Fibroblast of lung (primary cell): ENCODE measurements at regions not wholly inside any gene's neighbourhood (a gene's known extent, or its start where the extent isn't known, plus 50 kb on each side); places are given as distances from the start of the nearest gene placed in this dataset.
"Not testable (repeated sequence)": the region's sequence is repeated elsewhere in the genome, so short reads cannot be mapped to it uniquely, and the experiment has no call there.

Experiments
- DNase-seq, 2 donors: peaks; one replicate each; pipeline versions ENCODE4 v3.0.0 to v3.0.0-alpha.2; 2010; ENCODE audit warnings: low read depth in 2 of 2
- H2AFZ ChIP-seq: 2 replicates; pipeline ENCODE4 v1.5.1; 2012; ENCODE audit warnings: low read length, control low read depth, inconsistent platforms
- H3K27ac ChIP-seq: 2 replicates; pipeline ENCODE4 v1.5.1; 2011; ENCODE audit warnings: low read length, control low read depth; ENCODE audit not compliant: insufficient read depth
- H3K27me3 ChIP-seq: 2 replicates; pipeline ENCODE4 v1.5.1; 2011; ENCODE audit warnings: mild to moderate bottlenecking, low read length; ENCODE audit not compliant: control insufficient read depth, insufficient read depth
- H3K36me3 ChIP-seq: 2 replicates; pipeline ENCODE4 v1.5.1; 2011; ENCODE audit warnings: low read length; ENCODE audit not compliant: control insufficient read depth, insufficient read depth
- H3K4me1 ChIP-seq: 2 replicates; pipeline ENCODE4 v1.5.1; 2011; ENCODE audit warnings: low read length; ENCODE audit not compliant: control insufficient read depth, insufficient read depth; ENCODE audit errors: extremely low read depth
- H3K4me2 ChIP-seq: 2 replicates; pipeline ENCODE4 v1.5.1; 2011; ENCODE audit warnings: low read length, control low read depth; ENCODE audit not compliant: insufficient read depth; ENCODE audit errors: extremely low read depth
- H3K4me3 ChIP-seq, 4 experiments: fragments of 200-600 bp in 1 of 4; sonication (generic) in 1 of 4; replicated peaks in 1 of 4; 2 replicates each; pipeline ENCODE4 v1.5.1; 2011 to 2016; ENCODE audit warnings: low read length in 4 of 4, low read depth in 3 of 4, mild to moderate bottlenecking in 3 of 4, control low read depth in 2 of 4, inconsistent platforms in 1 of 4, mixed read lengths in 1 of 4; ENCODE audit not compliant: insufficient read depth in 1 of 4; ENCODE audit errors: control extremely low read depth in 1 of 4
- H3K79me2 ChIP-seq: 2 replicates; pipeline ENCODE4 v1.5.1; 2012; ENCODE audit warnings: mild to moderate bottlenecking, low read length, inconsistent platforms; ENCODE audit not compliant: control insufficient read depth, insufficient read depth
- H3K9ac ChIP-seq: 2 replicates; pipeline ENCODE4 v1.5.1; 2011; ENCODE audit warnings: mild to moderate bottlenecking, low read length, control low read depth; ENCODE audit not compliant: insufficient read depth
- H3K9me3 ChIP-seq: 2 replicates; pipeline ENCODE4 v1.5.1; 2012; ENCODE audit warnings: low read depth, low read length; ENCODE audit not compliant: control insufficient read depth, insufficient read depth
- H4K20me1 ChIP-seq: 2 replicates; pipeline ENCODE4 v1.5.1; 2011; ENCODE audit warnings: low read length; ENCODE audit not compliant: control insufficient read depth, insufficient read depth; ENCODE audit errors: extremely low read depth
- CTCF ChIP-seq, 2 donors: IDR thresholded peaks in 1 of 2; conservative IDR thresholded peaks in 1 of 2; 1 replicate in 1 of 2; 2 replicates in 1 of 2; pipeline ENCODE4 v1.5.1; 2011 to 2012; ENCODE audit warnings: low read length in 2 of 2, control low read depth in 1 of 2, inconsistent platforms in 1 of 2, low read depth in 1 of 2, mild to moderate bottlenecking in 1 of 2
- EZH2 ChIP-seq: IDR thresholded peaks from 2 replicates; pipeline ENCODE4 v1.5.1; 2012; ENCODE audit warnings: low read length, control low read depth, mild to moderate bottlenecking; ENCODE audit errors: missing control alignments

DNA sequence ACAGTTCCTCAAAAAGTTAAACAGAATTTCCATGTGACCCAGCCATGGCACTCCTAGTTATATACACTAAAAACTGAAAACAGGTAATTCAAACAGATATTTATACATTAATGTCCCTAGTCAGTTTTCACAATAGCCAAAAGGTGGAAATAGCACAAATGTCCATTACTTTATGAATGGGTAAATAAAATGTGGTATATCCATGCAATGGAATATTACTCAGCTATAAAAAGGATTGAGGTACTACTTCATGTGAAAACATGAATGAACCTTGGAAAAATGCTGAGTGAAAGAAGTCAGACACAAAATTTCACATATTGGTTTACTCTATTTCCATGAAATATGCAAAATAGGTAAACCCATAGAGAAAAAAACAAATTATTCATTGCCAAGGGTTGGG lies 351.8 kb upstream of the AMOT start:
- Histone ChIP-seq H3K4me2 (no peak overlapping the region), H3K4me3 (no peak overlapping the region), H3K79me2 (no peaks in the 10 kb centered on the region), H3K4me1 (no peaks in the 10 kb centered on the region), H4K20me1 (no peaks in the 10 kb centered on the region), H3K27me3 (no peaks in the 10 kb centered on the region), H3K9me3 (no peaks in the 10 kb centered on the region), H3K36me3 (no peaks in the 10 kb centered on the region), H2AFZ (no peak overlapping the region), H3K9ac (no peak overlapping the region), H3K27ac (no peak overlapping the region)
- no peak for DNase-seq
- TF ChIP-seq EZH2 (no peak), CTCF (conservative IDR thresholded peaks at IDR 0.05 in 1 of 2, IDR thresholded peaks at IDR 0.05 in 1 of 2; ENCODE audit: low read depth in 1 of 2, low read length in 2 of 2) (no peak)

- TF ChIP-seq EZH2 (no peak), CTCF (conservative IDR thresholded peaks at IDR 0.05 in 1 of 2, IDR thresholded peaks at IDR 0.05 in 1 of 2; ENCODE audit: low read depth in 1 of 2, low read length in 2 of 2) (no peak)
- DNase-seq, result no peak
- Histone ChIP-seq H3K27ac (no peak overlapping the region), H3K4me2 (no peak overlapping the region), H3K36me3 (no peaks in the 10 kb centered on the region), H3K9me3 (no peaks in the 10 kb centered on the region), H2AFZ (no peak overlapping the region), H3K27me3 (no peaks in the 10 kb centered on the region), H3K9ac (no peak overlapping the region), H3K4me3 (no peak overlapping the region), H4K20me1 (no peaks in the 10 kb centered on the region), H3K4me1 (no peaks in the 10 kb centered on the region), H3K79me2 (no peaks in the 10 kb centered on the region)
Observed at GRCh38 chrX:113157496-113157895, 316.9 kb upstream of the AMOT start.

- not testable (repeated sequence) for H3K36me3 ChIP-seq, H3K4me1 ChIP-seq, H3K79me2 ChIP-seq, H3K9ac ChIP-seq, H3K4me3 ChIP-seq, H2AFZ ChIP-seq, H3K9me3 ChIP-seq, H3K4me2 ChIP-seq, H3K27ac ChIP-seq, DNase-seq, H3K27me3 ChIP-seq, H4K20me1 ChIP-seq
Observed at GRCh38 chrX:113154315-113154714, 313.7 kb upstream of the AMOT start.

DNA sequence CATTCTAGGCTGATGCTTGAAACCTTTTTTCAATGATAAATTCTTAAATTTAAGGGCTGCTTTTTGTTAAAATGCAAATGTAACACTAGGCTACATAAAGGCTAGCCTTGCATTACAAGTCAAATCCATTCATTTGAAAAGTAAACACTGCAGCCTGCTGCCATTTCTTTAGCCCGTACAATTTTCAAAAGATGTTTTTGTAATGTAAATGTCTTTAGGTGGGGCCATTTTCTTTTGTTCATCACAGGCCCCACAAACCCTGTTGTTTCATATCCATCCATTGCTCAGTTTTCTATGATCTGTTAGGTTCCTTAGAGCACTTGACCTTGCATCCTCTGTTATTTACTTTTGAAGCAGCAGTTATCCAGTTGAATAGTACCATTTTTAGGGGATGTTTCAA lies 296.2 kb upstream of the AMOT start:
- TF ChIP-seq CTCF (conservative IDR thresholded peaks at IDR 0.05 in 1 of 2, IDR thresholded peaks at IDR 0.05 in 1 of 2; ENCODE audit: low read depth in 1 of 2, low read length in 2 of 2), result no peak
- no peak for TF ChIP-seq EZH2
- no peaks in the 10 kb centered on the region for H3K9me3 ChIP-seq
- H3K4me2 ChIP-seq, result no peak overlapping the region
- H3K27me3 ChIP-seq, result no peaks in the 10 kb centered on the region
- no peak overlapping the region for H3K4me3 ChIP-seq
- no peak for DNase-seq
- H3K79me2 ChIP-seq, result no peaks in the 10 kb centered on the region
- no peak overlapping the region for H3K27ac ChIP-seq
- no peak overlapping the region for H3K9ac ChIP-seq
- no peaks in the 10 kb centered on the region for H4K20me1 ChIP-seq
- H2AFZ ChIP-seq, result no peak overlapping the region
- no peaks in the 10 kb centered on the region for H3K4me1 ChIP-seq
- H3K36me3 ChIP-seq, result no peaks in the 10 kb centered on the region
